RWPE1 (cell line): ENCODE measurements at regions not wholly inside any gene's neighbourhood (a gene's known extent, or its start where the extent isn't known, plus 50 kb on each side); places are given as distances from the start of the nearest gene placed in this dataset.
"Not testable (repeated sequence)": the region's sequence is repeated elsewhere in the genome, so short reads cannot be mapped to it uniquely, and the experiment has no call there.

Experiments used
- CTCF ChIA-PET: fragments of 350-600 bp; sonication (Branson Sonifier 250); formaldehyde crosslinking; extraction: SDS; loops from one replicate; lab custom pipeline; 2021; lab: Yijun Ruan, JAX
- POLR2A ChIA-PET: fragments of 400-600 bp; formaldehyde crosslinking; extraction: SDS; loops from one replicate; lab custom pipeline; 2020; ENCODE audit warnings: antibody characterized with exemption; ENCODE audit not compliant: low non-redundant PET; lab: Yijun Ruan, JAX
- DNase-seq: peaks from one replicate; pipeline ENCODE4 v3.0.0; 2012; ENCODE audit warnings: low spot score
- H3K27ac ChIP-seq: fragments of 450-650 bp; 2 replicates; pipeline ENCODE4 v1.5.1; 2017
- CTCF ChIP-seq: fragments of 450-650 bp; conservative IDR thresholded peaks from 2 replicates; pipeline ENCODE4 v1.5.1; 2017; ENCODE audit warnings: low read depth, mild to moderate bottlenecking

- no peak overlapping the region for H3K27ac ChIP-seq
- POLR2A ChIA-PET: no interaction called here
- DNase-seq: no peak
- no peak for TF ChIP-seq CTCF
- CTCF ChIA-PET: no interaction called here
Measured at GRCh38 chr22:47304854-47305253, 542.4 kb downstream of the TBC1D22A start.

- ChIA-PET CTCF (no interaction called here), POLR2A (no interaction called here)
- no peak overlapping the region for H3K27ac ChIP-seq
- no peak for DNase-seq
- TF ChIP-seq CTCF: no peak
Measured at GRCh38 chr22:47304191-47304831, 541.9 kb downstream of the TBC1D22A start.

DNA sequence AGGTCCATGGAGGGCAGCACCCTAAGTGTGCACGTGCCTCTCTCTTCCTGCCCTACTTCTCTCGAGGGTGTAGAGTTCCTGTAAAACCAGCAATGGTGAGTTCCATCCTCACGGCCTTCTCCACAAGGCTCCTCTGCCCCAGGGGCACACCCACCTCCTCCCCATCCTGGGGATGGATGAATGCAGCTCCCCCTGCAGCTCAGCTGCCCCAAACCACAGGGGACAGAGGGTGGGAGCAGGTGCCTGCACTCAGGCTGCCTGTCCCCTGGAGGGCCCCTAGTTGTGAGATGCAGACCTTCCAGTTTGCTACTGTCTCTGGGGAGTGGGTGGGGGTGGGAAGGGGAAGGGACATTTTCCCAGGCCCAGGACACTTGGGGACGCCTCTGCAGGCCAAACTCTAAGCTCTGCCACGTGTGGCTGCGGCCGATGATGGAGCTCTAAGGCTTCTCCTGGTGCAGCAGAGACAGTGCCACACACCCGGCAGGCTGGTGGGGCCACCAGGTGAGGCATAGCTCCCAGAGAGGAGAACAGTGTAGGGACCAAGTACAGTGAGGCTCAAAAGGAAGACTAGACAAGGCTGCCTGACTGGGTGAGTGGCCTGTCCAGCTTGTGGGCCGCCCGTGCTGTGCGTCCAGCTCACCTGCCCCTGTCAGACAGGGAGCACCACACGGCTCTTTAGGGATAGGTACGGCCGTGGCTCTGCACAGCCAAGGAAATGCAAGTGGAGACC lies 540.9 kb downstream of the TBC1D22A start:
- no peak overlapping the region for H3K27ac ChIP-seq
- no peak for TF ChIP-seq CTCF
- CTCF ChIA-PET: no interaction called here
- DNase-seq: no peak
- POLR2A ChIA-PET: no interaction called here

DNA sequence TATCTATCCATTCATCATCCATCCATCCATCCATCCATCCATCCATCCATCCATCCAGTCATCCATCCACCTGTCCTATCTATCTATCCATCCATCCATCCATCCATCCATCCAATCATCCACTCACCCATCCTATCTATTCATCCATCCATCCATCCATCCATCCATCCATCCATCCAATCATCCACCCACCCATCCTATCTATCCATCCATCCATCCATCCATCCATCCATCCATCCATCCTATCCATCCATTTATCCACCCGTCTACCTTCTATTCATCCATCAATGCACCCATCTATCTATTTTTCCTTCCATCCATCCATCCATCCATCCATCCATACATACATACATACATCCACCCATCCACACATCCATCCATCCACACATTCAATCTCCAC lies 540.1 kb downstream of the TBC1D22A start:
- H3K27ac ChIP-seq, POLR2A ChIA-PET, CTCF ChIA-PET, DNase-seq: not testable (repeated sequence)

DNA sequence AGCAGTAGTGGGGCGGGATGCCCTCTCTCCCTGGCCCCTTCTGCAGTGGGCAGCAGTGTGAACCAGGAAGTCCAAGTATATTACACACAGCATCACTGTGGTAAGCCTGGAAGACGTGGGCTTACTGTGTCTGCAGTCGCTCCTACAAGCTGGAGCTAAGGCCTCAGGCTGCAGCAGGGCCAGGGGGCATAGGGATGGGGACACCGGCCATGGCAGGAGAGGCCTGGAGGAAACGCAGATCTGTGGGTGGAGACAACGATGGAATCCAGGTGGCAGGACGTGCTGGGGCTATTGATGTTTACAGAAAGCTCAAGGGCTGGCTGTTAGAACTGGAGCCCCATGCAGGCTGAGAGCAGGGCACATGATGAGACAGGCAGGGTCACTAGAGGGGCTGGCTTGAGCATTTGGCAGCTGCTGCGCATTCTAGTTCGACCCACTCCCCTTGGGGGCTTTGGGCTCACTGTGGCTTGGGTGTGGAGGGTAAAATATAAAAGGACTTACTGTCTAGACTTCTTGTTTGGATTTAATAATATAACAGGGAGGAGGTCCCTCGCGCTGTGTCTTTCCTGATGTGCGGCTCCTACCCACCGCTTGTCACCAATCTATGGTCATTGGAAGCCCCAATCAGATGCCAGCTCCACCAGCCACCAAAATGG lies 539.5 kb downstream of the TBC1D22A start:
- POLR2A ChIA-PET: no interaction called here
- no peak for TF ChIP-seq CTCF
- CTCF ChIA-PET: no interaction called here
- no peak overlapping the region for H3K27ac ChIP-seq
- DNase-seq: no peak

DNA sequence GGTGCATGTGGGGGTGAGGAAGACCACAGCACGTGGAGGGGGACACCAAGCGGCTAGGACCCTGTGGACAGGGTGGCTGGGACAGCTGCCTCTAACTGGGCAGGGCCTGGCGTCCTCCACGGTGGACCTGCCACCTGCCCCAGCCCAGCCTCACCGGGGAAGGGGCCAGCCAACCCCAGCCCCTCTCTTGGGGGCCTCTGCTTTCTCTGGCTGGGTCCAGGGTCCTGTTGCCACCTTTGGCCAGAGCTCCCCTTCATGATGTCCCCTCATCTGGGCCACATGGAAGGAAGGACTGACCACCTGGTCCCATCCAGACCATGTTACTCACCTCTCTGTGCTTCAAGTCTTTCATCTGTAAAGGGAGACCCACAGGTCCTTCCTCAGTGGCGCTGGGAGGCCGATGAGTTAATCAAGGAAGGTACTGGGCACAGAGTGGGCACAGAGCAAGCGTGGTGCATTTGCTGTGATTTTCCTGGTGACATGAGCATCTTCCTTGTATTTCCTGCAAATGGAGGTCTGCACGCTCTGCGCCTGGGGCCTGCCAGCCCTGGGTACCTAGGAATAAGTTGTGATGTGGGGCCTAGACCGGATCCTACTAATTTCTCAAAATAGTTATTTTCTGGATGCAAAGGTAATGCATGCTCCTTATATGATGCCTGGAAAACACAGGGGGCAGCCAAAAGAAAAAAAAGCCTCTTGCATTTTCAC lies 538.4 kb downstream of the TBC1D22A start:
- no peak overlapping the region for H3K27ac ChIP-seq
- no peak for DNase-seq
- TF ChIP-seq CTCF: no peak
- ChIA-PET POLR2A (no interaction called here), CTCF (no interaction called here)
